ENCODE measurements at regions not wholly inside any gene's neighbourhood (a gene's known extent, or its start where the extent isn't known, plus 50 kb on each side); places are given as distances from the start of the nearest gene placed in this dataset.

- TF ChIP-seq ZBTB40 (IDR thresholded peaks at IDR 0.05) (no peak), ZBTB40 (CRISPR knock-in tag; IDR thresholded peaks at IDR 0.05) (no peak), ZBTB4 (CRISPR knock-in tag; IDR thresholded peaks at IDR 0.05; ENCODE audit: borderline replicate concordance) (no peak), ZNF678 (CRISPR knock-in tag; IDR thresholded peaks at IDR 0.05) (no peak)
Measured at GRCh38 chr5:171622010-171622409, 163.6 kb upstream of the SMIM23 start (continued).

Data from HepG2 (cell line).